ENCODE measurements at regions not wholly inside any gene's neighbourhood (a gene's known extent, or its start where the extent isn't known, plus 50 kb on each side); places are given as distances from the start of the nearest gene placed in this dataset.
"Not testable (repeated sequence)": the region's sequence is repeated elsewhere in the genome, so short reads cannot be mapped to it uniquely, and the experiment has no call there.

DNA sequence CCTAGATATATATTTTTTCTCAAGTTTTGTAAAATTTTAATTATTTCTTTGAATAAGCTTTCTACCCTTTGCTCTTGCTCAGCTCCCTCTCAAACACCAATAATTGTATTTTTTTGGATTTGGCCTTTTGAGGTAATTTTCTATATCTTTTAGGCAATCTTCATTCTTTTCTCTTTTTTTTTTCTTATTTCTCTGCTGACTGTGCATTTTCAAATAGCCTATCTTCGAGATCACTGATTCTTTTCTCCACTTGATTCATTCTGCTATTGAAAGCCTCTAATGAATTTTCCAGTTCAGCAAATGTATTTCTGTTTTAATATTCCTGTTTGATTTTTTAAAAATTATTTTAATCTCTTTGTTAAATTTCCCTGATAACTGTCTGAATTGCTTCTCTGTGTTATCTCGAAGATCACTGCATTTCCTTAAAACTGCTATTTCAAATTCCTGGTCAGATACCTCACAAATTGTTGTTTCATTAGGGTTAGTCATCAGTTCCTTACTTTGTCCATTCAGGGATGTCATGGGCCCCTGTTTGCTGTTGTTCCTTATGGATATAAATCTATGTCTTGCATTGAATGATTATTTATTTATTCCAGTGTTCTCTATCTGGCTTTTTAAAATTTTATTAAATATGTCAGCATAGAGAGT is 100.1 kb upstream of the UNC5B start:
- H3K9me3 Mint-ChIP-seq (ENCODE audit: unreplicated experiment) = peaks cover 58% of the 10 kb centered on the region
- H3K4me1 ChIP-seq = no peaks in the 10 kb centered on the region; the same call in 1 of the 2 replicates
- BruUV-seq (replicated peaks) = no TSS peak
- intact Hi-C loops (cut with micrococcal nuclease; ENCODE audit: unreplicated experiment) = no loop called here
- no peak overlapping the region for H3K4me3 ChIP-seq (ENCODE audit: low read depth, low read length)
- no peak overlapping the region for H3K4me3 Mint-ChIP-seq (ENCODE audit: unreplicated experiment)
- H3K27me3 ChIP-seq (replicated peaks; ENCODE audit: control insufficient read depth, insufficient read depth, low read length) = peaks cover 1% of the 10 kb centered on the region; the same call in 1 of the 2 replicates
- no peak overlapping the region for H3K27ac Mint-ChIP-seq (ENCODE audit: unreplicated experiment)
- TF ChIP-seq, protein P1, sequence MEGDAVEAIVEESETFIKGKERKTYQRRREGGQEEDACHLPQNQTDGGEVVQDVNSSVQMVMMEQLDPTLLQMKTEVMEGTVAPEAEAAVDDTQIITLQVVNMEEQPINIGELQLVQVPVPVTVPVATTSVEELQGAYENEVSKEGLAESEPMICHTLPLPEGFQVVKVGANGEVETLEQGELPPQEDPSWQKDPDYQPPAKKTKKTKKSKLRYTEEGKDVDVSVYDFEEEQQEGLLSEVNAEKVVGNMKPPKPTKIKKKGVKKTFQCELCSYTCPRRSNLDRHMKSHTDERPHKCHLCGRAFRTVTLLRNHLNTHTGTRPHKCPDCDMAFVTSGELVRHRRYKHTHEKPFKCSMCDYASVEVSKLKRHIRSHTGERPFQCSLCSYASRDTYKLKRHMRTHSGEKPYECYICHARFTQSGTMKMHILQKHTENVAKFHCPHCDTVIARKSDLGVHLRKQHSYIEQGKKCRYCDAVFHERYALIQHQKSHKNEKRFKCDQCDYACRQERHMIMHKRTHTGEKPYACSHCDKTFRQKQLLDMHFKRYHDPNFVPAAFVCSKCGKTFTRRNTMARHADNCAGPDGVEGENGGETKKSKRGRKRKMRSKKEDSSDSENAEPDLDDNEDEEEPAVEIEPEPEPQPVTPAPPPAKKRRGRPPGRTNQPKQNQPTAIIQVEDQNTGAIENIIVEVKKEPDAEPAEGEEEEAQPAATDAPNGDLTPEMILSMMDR (IDR thresholded peaks at IDR 0.05; ENCODE audit: insufficient read depth in 1 of 2, low read depth in 1 of 2, low read length in 1 of 2, severe bottlenecking in 1 of 2, unreplicated experiment in 1 of 2) = no peak
- H3K4me1 Mint-ChIP-seq (ENCODE audit: low read depth, unreplicated experiment) = no peaks in the 10 kb centered on the region
- H3K27me3 Mint-ChIP-seq (ENCODE audit: insufficient read depth, unreplicated experiment) = peaks cover 24% of the 10 kb centered on the region
- POLR2A ChIA-PET = no interaction called here
- DNase-seq = no peak
- no peaks in the 10 kb centered on the region for H3K36me3 ChIP-seq (ENCODE audit: control insufficient read depth, insufficient read depth, low read length)
- CTCF ChIA-PET = no interaction called here
- no peaks in the 10 kb centered on the region for H3K36me3 Mint-ChIP-seq (ENCODE audit: insufficient read depth, unreplicated experiment)
- H3K9me3 ChIP-seq = peaks cover 55% of the 10 kb centered on the region

DNA sequence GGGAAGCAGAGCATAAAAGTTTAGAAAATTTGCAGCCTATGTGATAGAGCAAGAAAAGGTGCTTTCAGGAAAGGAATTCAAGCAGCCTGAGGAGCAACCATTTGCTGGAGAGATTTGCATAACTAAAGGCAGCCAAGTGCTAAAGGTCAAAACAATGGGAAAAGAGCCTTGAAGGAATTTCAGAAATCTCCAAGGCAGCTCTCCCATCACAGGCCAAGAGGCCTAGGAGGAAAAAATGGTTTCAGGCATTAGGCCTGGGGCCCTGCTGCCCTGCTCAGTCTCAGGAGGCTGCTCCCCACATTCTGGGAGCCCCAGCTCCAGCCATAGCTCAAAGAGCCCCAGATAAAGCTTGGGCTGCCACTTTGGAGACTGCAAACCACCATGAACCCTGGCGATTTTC is 95.9 kb upstream of the UNC5B start:
- H3K4me3 Mint-ChIP-seq (ENCODE audit: unreplicated experiment) = no peak overlapping the region
- no peaks in the 10 kb centered on the region for H3K4me1 Mint-ChIP-seq (ENCODE audit: low read depth, unreplicated experiment)
- TF ChIP-seq, protein P1 (IDR thresholded peaks at IDR 0.05; ENCODE audit: insufficient read depth in 1 of 2, low read depth in 1 of 2, low read length in 1 of 2, severe bottlenecking in 1 of 2, unreplicated experiment in 1 of 2) = no peak
- Histone ChIP-seq H3K4me3 (ENCODE audit: low read depth, low read length) (no peak overlapping the region), H3K4me1 (no peaks in the 10 kb centered on the region), H3K27me3 (replicated peaks; ENCODE audit: control insufficient read depth, insufficient read depth, low read length) (no peaks in the 10 kb centered on the region; the same call in 1 of the 2 replicates), H3K9me3 (peaks cover 61% of the 10 kb centered on the region), H3K36me3 (ENCODE audit: control insufficient read depth, insufficient read depth, low read length) (no peaks in the 10 kb centered on the region)
- H3K36me3 Mint-ChIP-seq (ENCODE audit: insufficient read depth, unreplicated experiment) = no peaks in the 10 kb centered on the region
- H3K27ac Mint-ChIP-seq (ENCODE audit: unreplicated experiment) = no peak overlapping the region
- no TSS peak for BruUV-seq (replicated peaks)
- no peak for DNase-seq
- CTCF ChIA-PET = no interaction called here
- peaks cover 9% of the 10 kb centered on the region for H3K27me3 Mint-ChIP-seq (ENCODE audit: insufficient read depth, unreplicated experiment)
- intact Hi-C loops (cut with micrococcal nuclease; ENCODE audit: unreplicated experiment) = no loop called here
- POLR2A ChIA-PET = no interaction called here
- H3K9me3 Mint-ChIP-seq (ENCODE audit: unreplicated experiment) = peaks cover 62% of the 10 kb centered on the region

DNA sequence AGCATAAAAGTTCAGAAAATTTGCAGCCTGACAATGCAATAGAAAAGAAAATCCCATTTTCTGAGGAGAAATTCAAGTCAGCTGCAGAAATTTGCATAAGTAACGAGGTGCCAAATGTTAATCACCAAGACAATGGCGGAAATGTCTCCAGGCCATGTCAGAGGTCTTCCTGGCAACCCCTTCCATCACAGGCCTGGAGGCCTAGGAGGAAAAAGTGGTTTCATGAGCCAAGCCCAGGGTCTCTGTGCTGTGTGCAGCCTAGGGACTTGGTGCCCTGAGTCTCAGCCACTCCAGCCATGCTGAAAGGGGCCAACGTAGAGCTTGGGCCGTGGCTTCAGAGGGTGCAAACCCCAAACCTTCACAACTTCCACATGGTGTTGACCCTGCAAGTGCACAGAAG is 94.8 kb upstream of the UNC5B start:
- POLR2A ChIA-PET; H3K27me3 ChIP-seq (replicated peaks; ENCODE audit: control insufficient read depth, insufficient read depth, low read length); H3K4me1 Mint-ChIP-seq (ENCODE audit: low read depth, unreplicated experiment); intact Hi-C loops (cut with micrococcal nuclease; ENCODE audit: unreplicated experiment); H3K36me3 Mint-ChIP-seq (ENCODE audit: insufficient read depth, unreplicated experiment); H3K4me3 ChIP-seq (ENCODE audit: low read depth, low read length); DNase-seq; H3K4me3 Mint-ChIP-seq (ENCODE audit: unreplicated experiment); BruUV-seq (replicated peaks); CTCF ChIA-PET; H3K36me3 ChIP-seq (ENCODE audit: control insufficient read depth, insufficient read depth, low read length); H3K4me1 ChIP-seq; H3K27ac Mint-ChIP-seq (ENCODE audit: unreplicated experiment): not testable (repeated sequence)
- H3K9me3 ChIP-seq = peaks cover 53% of the 10 kb centered on the region
- H3K27me3 Mint-ChIP-seq (ENCODE audit: insufficient read depth, unreplicated experiment) = peaks cover 13% of the 10 kb centered on the region
- peaks cover 52% of the 10 kb centered on the region for H3K9me3 Mint-ChIP-seq (ENCODE audit: unreplicated experiment)

Measured in Caco-2 (cell line).